Endothelial cell of umbilical vein (primary cell): ENCODE measurements at regions not wholly inside any gene's neighbourhood (a gene's known extent, or its start where the extent isn't known, plus 50 kb on each side); places are given as distances from the start of the nearest gene placed in this dataset.

Source experiments
- CTCF ChIP-seq, 2 donors: IDR thresholded peaks; 1 replicate in 1 of 2; 2 replicates in 1 of 2; pipeline ENCODE4 v1.5.1; 2011; ENCODE audit warnings: low read length in 2 of 2, mild to moderate bottlenecking in 2 of 2, moderate library complexity in 2 of 2, control low read depth in 1 of 2, inconsistent platforms in 1 of 2, low read depth in 1 of 2; ENCODE audit not compliant: insufficient read depth in 1 of 2; ENCODE audit errors: extremely low read depth in 1 of 2
- MAX ChIP-seq: IDR thresholded peaks from 2 replicates; pipeline ENCODE4 v1.6.1; 2011; ENCODE audit not compliant: insufficient read depth, insufficient read length
- POLR2A ChIP-seq: IDR thresholded peaks from 2 replicates; pipeline ENCODE4 v1.6.1; 2012; ENCODE audit warnings: low read depth, mild to moderate bottlenecking, control low read depth, low read length
- POLR2AphosphoS5 ChIP-seq: IDR thresholded peaks from 2 replicates; pipeline ENCODE4 v1.6.1; 2012; ENCODE audit warnings: low read depth, mild to moderate bottlenecking, control low read depth, low read length, moderate library complexity; ENCODE audit not compliant: insufficient read depth

- TF ChIP-seq CTCF (IDR thresholded peaks at IDR 0.05; ENCODE audit: extremely low read depth in 1 of 2, insufficient read depth in 1 of 2, low read depth in 1 of 2, low read length in 2 of 2) = no peak
- no peak for TF ChIP-seq POLR2A
- TF ChIP-seq POLR2AphosphoS5 = no peak
- TF ChIP-seq MAX = no peak
Measured at GRCh38 chr6:156600678-156601077, 176.5 kb upstream of the ARID1B start.
